CD4-positive, alpha-beta T cell treated with Interleukin-10 for 1 hour (primary cell): ENCODE measurements at regions not wholly inside any gene's neighbourhood (a gene's known extent, or its start where the extent isn't known, plus 50 kb on each side); places are given as distances from the start of the nearest gene placed in this dataset.
A peak's percentile ranks its signal among the peaks of the same experiment; 100 is the strongest.
"Not testable (repeated sequence)": the region's sequence is repeated elsewhere in the genome, so short reads cannot be mapped to it uniquely, and the experiment has no call there.

Source experiments
- DNase-seq: peaks from one replicate; pipeline ENCODE4 v3.0.0-alpha.2; 2020

DNA sequence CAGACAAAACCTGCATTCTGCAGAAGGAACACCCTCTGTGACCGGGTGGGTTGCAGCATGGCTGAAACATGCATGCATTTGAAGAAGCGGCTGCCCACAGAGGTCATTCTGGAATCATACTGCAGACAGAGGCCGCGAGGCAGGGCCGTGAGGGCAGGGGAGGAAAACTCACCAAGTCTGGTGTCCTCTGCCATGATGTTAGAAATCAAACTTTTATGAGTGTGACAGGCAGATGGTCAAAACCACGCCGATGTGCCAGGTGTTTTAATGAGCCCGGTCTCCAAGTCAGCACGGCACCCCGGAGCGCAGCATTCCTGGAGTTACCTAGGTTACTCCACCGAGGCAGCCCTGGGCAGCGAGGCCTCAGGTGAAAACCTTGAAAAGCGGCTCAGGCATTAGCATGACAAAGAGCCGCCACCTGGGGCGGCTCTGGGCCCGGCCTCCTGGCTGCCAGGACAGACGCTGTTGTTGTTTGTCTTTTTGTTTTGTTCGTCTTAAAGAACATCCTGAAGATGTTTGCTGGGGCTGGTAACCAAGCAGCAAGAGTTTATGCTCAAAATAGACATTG, 255.6 kb downstream of the ERMARD start:
- no peak for DNase-seq

DNA sequence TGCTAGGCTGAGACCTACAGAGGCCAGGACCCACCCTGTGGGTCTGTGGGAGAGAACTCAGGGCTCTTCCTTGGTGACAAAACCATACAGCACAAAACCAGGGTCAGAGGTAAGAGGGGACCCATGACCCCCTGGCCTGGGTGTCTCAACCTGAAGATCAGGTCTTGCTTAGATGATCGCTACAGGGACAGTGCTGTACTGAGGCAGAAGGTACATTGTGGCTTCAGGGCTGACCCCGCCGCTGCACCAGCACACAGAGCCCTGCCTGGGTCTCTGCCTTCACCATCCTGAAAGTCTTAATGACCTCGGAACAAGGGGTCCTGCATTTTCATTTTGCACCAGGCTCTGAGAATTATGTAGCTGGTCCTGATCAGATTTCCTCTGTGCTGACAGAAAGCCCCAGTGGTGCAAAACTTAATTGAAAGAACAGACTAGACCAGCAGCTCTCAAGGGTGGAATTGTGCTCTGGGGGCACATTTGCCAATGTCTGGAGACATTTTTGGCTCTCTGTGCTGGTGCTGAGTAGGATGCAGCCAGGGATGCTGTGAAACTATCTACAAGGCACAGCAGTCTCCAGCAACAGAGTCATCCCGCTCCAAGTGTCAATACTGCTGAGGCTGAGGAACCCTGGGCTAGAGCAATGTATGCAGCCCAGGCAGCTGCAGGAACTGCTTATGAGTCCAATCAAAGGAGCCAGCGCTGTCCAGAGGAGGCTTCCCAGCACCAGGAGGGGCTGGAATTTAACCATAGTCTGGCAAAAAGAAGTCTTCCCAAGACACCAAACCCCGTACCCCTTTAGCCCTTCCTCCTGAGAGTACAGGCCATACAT, 254.9 kb downstream of the ERMARD start:
- DNase-seq, result no peak

DNA sequence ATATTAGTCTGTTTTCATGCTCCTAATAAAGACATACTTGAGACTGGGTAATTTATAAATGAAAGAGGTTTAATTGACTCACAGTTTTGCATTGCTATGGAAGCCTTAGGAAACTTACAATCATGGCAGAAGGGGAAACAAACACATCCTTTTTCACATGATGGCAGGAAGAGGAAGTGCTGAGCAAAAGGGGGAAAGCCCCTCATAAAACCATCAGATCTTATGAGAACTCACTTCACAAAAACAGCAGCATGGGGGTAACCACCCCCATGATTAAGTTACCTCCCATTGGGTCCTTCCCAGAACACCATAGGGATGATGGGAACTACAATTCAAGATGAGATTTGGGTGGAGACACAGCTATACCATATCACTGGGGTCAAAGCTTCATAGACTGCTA, 254.2 kb downstream of the ERMARD start:
- no peak for DNase-seq

DNA sequence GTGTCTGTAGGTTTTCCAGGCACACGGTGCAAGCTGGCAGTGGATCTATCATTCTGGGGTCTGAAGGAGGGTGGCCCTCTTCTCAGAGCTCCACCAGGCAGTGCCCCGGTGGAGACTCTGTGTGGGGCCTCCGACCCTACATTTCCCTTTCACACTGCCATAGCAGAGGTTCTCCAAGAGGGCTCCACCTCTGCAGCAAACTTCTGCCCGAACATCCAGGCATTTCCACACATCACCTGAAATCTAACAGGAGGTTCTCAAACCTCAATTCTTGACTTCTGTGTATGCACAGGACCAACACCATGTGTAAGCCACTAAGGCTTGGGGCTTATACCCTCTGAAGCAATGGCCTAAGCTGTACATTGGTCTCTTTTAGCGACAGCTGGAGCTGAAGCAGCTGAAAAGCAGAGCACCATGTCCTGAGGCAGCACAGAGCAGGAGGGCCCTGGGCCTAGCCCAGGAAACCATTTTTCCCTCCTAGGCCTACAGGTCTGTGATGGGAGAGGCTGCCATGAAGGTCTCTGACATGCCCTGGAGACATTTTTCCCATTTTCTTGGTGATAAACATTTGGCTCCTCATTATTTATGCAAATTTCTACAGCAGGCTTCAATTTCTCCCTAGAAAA, 253.3 kb downstream of the ERMARD start:
- DNase-seq, result no peak

DNA sequence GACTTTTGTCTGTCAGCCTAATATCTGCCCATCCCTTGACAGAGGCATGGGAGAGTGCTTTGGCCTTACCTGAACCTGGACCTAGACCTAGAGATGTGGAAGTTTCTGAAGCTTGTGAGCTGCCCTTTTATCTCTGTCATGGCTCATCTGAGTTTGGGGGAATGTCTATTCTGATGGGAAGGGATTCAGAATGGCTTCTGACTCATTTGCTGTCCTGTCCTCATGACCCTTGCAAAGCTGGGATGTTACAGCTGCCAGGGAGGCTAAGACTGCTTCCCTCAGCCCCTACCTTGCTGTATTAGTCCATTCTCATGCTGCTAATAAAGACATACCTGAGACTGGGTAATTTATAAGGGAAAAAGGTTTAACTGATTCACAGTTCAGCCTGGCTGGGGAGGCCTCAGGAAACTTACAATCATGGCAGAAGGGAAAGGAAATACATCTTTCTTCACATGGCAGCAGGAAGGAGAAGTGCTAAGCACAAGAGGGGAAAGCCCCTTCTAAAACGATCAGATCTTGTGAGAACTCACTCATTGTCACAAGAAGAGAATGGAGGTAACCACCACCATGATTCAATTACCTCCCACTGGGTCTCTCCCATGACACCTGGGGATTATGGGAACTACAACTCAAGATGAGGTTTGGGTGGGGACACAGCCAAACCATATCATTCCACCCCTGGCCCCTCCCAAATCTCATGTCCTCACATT, 252.2 kb downstream of the ERMARD start:
- no peak for DNase-seq

DNA sequence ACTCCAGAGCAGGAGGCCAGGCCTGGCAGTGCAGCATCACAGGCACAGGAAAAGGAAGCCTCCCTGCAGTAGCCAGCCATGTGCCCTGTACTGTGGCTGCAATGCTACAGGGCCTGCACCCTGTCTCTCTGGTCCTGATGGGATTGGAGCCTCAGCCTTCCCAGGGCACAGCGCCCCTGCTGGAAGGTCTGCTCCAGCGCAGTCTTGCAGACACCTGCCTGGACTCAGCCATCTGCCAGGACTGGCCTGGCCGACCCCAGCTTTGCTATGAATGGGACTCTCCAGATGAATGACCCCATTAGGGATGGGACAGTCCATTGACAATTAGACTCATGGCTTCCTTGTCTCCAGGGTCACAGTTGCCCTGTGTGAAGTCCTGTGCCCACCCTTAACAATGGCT, 251.6 kb downstream of the ERMARD start:
- DNase-seq, result no peak

DNA sequence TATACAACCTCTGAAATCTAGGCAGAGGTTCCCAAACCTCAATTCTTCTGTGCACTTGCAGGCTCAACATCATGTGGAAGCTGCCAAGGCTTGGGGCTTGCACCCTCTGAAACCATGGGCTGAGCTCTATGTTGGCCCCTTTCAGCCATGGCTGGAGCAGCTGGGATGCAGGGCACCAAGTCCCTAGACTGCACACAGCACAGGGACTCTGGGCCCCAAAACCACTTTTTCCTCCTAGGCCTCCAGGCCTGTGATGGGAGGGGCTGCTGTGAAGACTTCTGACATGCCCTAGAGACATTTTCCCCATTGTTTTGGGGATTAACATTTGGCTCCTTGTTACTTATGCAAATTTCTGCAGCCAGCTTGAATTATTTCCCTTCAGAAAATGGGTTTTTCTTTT, 250.4 kb downstream of the ERMARD start:
- DNase-seq, result not testable (repeated sequence)

DNA sequence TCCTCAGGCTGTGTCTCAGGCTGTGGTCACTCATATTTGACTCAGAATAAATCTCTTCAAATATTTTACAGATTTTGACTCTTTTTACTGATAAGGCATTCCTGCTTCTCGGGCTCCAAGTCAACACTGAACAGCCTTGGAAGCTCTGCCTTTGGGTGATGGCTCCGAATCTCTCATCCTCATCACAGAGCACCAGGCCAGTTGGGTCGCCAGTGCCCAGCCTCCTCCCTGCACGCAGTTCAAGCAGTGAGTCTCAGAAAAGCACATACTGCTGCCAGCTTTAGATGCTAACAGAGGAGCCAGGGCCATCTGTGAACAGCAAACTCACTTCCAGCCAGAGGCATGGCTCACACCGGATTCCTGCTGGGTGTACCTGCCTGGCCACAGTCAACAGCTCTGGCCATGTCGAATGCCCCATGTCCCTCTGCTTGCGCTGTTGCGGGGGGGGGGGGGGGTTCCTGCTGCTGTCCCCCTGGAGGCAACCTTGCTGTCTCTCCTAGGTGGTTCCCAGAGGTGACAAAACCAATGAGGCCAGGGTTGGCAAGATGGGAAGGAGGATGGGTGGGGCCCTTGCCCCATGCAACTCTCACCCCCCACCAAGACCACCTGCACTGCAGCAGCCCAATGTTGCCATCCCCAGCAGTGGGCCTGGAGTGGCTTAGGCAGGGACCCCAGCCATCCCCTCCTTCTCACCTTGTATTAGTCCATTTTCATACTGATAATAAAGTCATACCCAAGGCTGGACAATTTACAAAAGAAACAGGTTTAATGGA, 248.8 kb downstream of the ERMARD start:
- DNase-seq, result no peak

DNA sequence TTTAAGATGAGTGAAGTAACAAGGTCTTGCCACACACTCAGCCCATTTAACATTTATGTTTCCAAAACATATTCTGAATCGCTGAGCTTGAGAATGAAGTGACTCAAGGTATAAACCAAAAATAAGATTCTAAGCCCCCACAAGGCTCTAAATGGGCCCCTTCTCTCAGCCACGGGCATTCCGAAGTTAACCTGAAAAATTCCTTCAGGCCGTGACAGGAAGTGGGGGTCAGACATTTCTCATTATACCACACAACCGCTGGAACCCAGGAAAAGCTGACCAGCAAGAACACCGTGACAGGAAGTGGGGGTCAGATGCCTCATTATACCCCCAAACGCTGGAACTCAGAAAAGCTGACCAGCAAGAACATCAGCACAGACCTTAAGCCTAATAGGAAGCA, 247.9 kb downstream of the ERMARD start:
- no peak for DNase-seq

DNA sequence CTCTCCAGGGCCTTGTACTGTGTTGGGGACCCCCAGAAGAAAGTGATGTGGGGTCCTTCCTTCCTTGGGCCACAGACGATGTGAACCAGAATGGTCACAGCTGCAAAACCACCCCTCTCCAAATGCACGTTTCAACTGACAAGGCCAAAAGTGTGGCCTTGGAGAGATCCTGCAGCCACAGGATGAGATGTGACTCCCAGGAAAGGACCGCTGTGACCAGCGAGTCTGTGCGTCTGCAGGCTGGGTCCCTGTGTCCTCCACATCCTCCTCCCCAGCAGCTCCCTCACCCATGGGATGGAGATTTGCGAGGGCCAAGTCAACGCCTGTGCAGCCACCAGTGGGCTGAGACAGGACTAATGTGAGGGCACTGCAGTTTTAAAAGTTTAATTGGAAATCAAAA, 247.0 kb downstream of the ERMARD start:
- DNase-seq, result no peak

DNA sequence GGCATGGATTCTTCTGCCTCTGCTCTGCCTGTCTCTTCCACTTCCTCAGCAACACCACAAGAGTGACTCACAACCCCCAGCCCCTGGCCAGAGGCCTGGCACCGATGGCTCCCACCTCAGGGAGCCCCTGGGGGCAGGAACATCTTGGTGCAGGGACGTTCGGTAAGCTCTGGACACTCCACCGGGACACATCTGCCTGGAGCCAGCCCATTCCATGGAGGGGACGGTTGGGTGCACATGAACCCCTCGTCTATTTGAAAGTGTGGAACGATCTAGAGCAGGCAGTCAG, 246.5 kb downstream of the ERMARD start:
- no peak for DNase-seq

DNA sequence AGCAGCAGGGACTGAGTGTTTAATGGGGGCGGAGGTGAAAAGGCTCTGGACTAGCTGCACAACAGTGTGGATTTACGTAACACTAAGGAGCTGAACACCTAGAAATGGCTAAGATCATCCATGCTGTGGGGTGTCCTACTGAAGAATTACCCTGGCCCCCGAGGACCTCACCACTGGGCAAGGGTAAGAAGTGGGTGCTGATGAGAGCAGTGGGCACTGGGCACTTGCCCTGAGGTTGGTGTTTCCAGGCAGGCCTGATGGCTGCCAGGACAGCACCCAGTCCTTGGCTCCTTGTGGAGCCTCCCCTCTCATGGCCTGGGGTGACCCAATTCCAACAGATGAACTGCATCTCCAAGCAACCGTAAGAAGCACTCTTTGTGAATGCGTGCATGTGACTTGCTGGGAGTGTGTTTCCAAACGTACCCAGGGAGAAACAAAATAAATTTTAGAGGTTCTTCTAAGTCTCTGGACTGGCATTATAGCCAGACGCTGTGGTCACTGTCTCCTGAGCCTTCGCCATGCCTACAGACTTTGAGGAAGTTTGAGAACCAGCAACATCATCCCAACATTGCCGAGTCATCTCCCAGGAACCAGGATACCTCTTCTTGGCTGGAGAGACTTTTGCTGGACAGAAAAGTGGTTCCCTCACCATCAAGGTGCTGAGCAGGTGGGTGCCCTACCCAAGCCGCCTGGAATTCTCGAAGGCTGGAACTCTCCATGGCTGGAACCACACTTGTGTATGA, 245.9 kb downstream of the ERMARD start:
- DNase-seq, result no peak

DNA sequence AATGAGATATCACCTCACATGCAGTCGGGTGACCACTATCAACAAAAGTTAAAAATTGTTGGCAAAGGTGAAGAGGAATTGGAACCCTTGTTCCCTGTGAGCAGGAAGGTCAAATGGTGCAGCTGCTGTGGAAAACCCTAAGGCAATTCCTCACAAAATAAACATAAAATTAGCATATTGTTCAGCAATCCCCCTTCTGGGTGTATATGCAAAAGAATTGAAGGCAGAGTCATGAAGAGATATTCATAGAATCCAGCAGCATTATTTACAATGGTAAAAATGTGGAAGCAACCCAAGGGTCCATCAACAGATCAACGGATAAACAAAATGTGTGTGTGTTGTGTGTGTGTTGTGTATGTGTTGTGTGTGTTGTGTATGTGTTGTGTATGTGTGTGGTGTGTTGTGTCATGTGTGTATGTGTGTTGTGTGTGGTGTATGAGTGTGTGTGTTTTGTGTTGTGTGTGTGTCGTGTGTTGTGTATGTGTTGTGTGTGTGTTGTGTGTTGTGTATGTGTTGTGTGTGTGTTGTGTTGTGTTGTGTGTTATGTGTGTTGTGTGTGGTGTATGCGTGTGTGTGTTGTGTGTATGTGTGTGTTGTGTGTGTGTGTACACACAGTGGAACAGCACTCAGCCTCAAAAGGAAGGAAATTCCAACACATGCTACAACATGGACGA, 245.1 kb downstream of the ERMARD start:
- DNase-seq, result no peak

DNA sequence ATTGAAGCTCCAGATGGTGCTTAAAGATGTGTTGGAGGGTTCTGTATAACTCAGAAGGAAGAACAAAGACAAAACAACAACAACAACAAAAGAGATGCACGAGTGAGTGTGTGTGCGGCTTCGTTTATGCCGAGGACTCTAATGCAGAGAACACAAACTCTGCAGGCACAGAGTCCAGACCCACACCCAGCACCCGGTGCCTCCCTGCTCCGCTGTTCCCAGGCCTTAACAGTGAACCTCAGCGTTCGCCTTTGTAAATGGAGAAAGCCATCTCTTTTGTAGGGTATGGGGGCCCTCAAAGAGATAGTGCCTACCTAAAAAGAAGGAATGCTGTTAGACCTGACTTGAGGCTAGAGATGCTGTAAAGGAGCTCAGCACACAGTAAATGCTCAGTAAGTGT, 243.3 kb downstream of the ERMARD start:
- DNase-seq, result no peak

DNA sequence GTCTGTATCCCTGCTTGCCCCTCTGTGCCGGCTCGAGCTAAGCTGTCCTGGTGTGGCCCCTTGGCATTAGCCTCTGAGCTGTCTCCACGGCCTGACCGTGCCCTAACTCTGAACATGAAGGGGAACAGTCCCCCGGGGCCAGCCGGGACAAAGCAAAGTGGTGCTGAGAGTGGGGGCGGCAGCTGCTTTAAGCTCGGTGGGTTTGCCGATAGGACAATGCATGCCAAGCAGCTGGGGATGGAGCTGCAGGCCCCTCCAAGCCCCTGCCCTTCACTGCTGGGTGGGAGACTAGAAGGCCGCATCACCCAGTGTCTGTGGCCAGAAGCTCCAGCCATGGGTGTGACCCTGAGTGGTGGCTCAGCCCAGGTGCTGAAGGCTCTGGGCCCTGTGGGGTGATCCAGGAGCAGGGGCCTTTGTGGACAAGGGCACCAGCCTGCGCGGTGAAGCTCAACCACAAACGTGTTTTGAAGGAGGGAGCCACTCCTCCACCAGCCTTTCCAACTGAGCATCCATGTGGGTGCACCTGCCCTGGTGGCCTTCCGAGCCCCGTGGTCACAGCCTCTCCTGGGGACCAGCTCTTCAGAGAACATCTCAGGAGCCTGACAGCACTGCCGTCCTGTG, 242.5 kb downstream of the ERMARD start:
- no peak for DNase-seq

DNA sequence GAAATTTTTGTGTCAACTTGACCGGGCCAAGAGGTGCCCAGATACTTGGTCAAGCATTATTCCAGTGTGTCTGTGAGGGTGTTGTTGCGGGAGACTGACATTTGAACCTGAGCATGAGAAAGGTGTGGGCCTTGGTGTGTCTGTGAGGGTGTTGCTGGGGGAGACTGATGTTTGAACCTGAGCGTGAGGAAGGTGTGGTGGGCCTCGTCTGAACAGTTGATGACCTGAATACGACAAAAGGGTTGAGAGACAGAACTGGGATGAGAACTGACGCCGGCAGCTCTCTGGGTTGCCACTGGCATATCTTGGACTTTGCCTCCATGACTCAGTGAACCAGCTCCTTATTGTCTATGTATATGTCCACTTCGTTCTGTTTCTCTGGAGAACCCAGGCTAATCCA, 240.5 kb downstream of the ERMARD start:
- no peak for DNase-seq

DNA sequence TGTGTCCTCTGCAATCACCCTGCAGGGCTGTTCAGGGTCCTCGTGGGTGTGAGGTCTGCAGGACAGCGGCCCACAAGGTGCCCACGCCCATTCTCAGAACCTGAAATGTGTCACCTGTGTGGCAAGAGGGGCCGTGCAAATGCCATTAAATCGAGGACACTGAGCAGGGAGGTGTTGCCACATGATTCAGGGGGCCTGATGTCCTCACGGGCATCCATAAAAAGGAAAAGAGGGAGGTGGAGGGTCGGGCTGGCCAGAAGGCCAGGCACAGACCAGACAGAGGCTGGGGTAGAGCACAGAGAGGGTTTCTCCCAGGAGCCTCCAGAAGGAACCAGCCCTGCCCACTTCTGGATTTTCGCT, 239.6 kb downstream of the ERMARD start:
- DNase-seq, result no peak

DNA sequence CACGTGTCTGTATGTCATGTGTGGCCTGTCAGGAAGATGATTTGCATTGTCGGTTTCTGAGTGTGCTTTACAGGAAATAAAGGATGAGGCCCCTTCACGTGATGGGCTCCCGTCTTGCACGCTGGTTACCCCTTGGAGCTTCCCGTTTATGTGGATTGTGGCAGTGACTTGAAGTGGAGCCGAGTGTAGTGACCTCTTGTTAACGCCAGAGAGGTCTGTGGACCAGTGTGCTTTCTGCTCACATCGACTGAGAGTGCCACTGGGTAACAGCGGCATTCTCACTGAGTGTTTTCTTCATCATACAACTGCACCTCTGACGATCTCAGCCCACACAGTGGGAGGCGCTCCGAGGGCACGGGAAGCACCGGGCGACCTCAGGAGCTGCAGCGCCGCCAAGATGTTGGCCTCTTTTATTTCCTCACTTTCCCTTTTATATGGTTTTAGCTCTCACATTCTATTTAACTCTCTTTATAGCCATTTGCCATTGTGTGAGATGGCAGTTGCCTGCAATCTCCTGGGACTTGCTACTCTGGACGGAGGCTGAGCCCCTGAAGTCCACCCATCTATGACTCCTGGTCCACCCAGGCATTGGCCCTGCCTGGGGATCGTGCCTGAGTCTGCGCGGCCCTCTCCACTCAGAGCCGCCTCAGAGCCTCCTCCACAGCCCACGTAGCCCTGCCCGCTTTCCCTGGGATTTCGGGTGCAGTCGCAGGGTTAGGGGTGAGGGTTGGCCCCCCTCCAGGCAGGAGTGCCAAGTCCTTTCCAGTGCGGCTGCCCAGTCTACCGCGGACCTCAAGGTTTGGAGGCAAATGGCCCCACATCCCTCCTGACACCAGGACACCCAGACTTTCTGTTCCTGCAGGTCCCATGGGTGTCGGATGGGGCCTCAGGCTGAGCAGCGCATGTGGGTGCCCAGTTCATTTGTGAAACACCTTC, 238.9 kb downstream of the ERMARD start:
- DNase-seq, result peak; percentile 37

DNA sequence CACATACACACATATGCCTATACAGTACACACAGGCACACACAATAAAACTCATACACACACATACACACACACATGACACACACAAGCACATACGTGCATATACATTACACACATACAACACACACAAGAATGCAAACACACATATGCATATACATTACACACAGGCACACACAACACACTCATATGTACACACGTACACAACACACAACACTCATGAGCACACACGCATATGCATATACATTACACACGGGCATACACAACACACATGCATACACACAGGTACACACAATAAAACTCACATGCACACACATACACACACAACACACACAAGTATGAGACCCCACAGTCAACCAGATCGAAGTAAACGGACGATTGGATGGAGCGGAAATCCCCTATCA, 238.2 kb downstream of the ERMARD start:
- DNase-seq, result no peak
